Suprapubic skin (tissue), 3 donors: ENCODE measurements at regions not wholly inside any gene's neighbourhood (a gene's known extent, or its start where the extent isn't known, plus 50 kb on each side); places are given as distances from the start of the nearest gene placed in this dataset.

Experiments used
- CTCF ChIP-seq, 2 donors: fragments of 200-600 bp in 1 of 2; fragments of 450-650 bp in 1 of 2; sonication (generic) in 1 of 2; IDR thresholded peaks; one replicate each; pipeline ENCODE4 v1.5.1; 2016 to 2019; ENCODE audit warnings: antibody characterized with exemption in 2 of 2, mild to moderate bottlenecking in 1 of 2, moderate library complexity in 1 of 2
- EP300 ChIP-seq: sonication (generic); formaldehyde crosslinking; IDR thresholded peaks from one replicate; pipeline ENCODE4 v1.6.1; 2017; ENCODE audit warnings: antibody characterized with exemption

GRCh38 chr3:191070201-191070600 lies 128.8 kb upstream of the OSTN start:
- TF ChIP-seq CTCF (IDR thresholded peaks at IDR 0.05) (no peak), EP300 (no peak)
